Sigmoid colon (tissue), 6 donors: ENCODE measurements at regions not wholly inside any gene's neighbourhood (a gene's known extent, or its start where the extent isn't known, plus 50 kb on each side); places are given as distances from the start of the nearest gene placed in this dataset.

Experiments
- DNase-seq: peaks from one replicate; pipeline ENCODE4 v3.0.0-alpha.2; 2019
- H3K27ac ChIP-seq, 4 donors: fragments of 200-600 bp; sonication (generic); one replicate each; pipeline ENCODE4 v1.5.1; 2016 to 2019; ENCODE audit warnings: mild to moderate bottlenecking in 1 of 4
- H3K27me3 ChIP-seq, 3 donors: fragments of 200-600 bp; sonication (generic); one replicate each; pipeline ENCODE4 v1.5.1; 2019; ENCODE audit warnings: mild to moderate bottlenecking in 1 of 3
- H3K36me3 ChIP-seq, 4 donors: fragments of 200-600 bp; sonication (generic); one replicate each; pipeline ENCODE4 v1.5.1; 2016 to 2019
- H3K4me1 ChIP-seq, 4 donors: fragments of 200-600 bp; sonication (generic); one replicate each; pipeline ENCODE4 v1.5.1; 2017 to 2019
- H3K4me3 ChIP-seq, 4 donors: fragments of 200-600 bp; sonication (generic); one replicate each; pipeline ENCODE4 v1.5.1; 2017 to 2019; ENCODE audit warnings: mild to moderate bottlenecking in 2 of 4, moderate library complexity in 1 of 4
- H3K9me3 ChIP-seq, 4 donors: fragments of 200-600 bp in 3 of 4; sonication (generic) in 3 of 4; one replicate each; pipeline versions ENCODE4 v1.5.1 to v1.6.1; 2013 to 2019
- CTCF ChIP-seq, 4 experiments: fragments of 450-650 bp in 3 of 4; fragments of 200-600 bp in 1 of 4; IDR thresholded peaks; one replicate each; pipeline ENCODE4 v1.5.1; 2016 to 2019; ENCODE audit warnings: antibody characterized with exemption in 4 of 4, mild to moderate bottlenecking in 3 of 4, moderate library complexity in 2 of 4
- EP300 ChIP-seq, 4 donors: sonication (generic); formaldehyde crosslinking; IDR thresholded peaks; one replicate each; pipeline ENCODE4 v1.6.1; 2017; ENCODE audit warnings: antibody characterized with exemption in 4 of 4
- POLR2A ChIP-seq, 2 donors: fragments of 450-650 bp; IDR thresholded peaks; one replicate each; pipeline ENCODE4 v1.6.1; 2016; ENCODE audit warnings: antibody characterized with exemption in 2 of 2, mild to moderate bottlenecking in 2 of 2, moderate library complexity in 2 of 2
- POLR2AphosphoS5 ChIP-seq, 4 donors: sonication (generic); formaldehyde crosslinking; IDR thresholded peaks; one replicate each; pipeline ENCODE4 v1.6.1; 2017; ENCODE audit warnings: antibody characterized with exemption in 4 of 4
- WGBS, 2 donors: extraction: QIAGEN DNeasy Blood & Tissue Kit; methylation state at CpG; one replicate each; pipeline ENCODE4 v1.1.7; 2013; 5-methylcytosine and 5-hydroxymethylcytosine counted together
- intact Hi-C: fragments of 100-400 bp; cut with DNase I; formaldehyde crosslinking; loops from one replicate; pipeline ENCODE4 v1.15.1; 2023
- donor health status: healthy with polysubstance abuse.
- donor health status: healthy.

GRCh38 chr10:20988357-20988983 lies 91.4 kb upstream of the NEBL start:
- DNase-seq: no peak
- TF ChIP-seq POLR2AphosphoS5 (IDR thresholded peaks at IDR 0.05): no peak
- TF ChIP-seq POLR2A (IDR thresholded peaks at IDR 0.05): no peak
- no peak for TF ChIP-seq EP300 (IDR thresholded peaks at IDR 0.05)
- TF ChIP-seq CTCF (IDR thresholded peaks at IDR 0.05): no peak
- no peaks in the 10 kb centered on the region for H3K4me1 ChIP-seq
- WGBS, 2 donors: 89 to 90% methylated on average over 1 of the region's 1 CpG
- intact Hi-C loops: no loop called here
- H3K9me3 ChIP-seq: no peaks in the 10 kb centered on the region
- H3K27me3 ChIP-seq: no peaks in the 10 kb centered on the region
- no peaks in the 10 kb centered on the region for H3K36me3 ChIP-seq
- no peak overlapping the region for H3K27ac ChIP-seq
- H3K4me3 ChIP-seq: no peak overlapping the region

- no peak overlapping the region for H3K4me3 ChIP-seq
- H3K27ac ChIP-seq: no peak overlapping the region
- no peaks in the 10 kb centered on the region for H3K27me3 ChIP-seq
- no peaks in the 10 kb centered on the region for H3K4me1 ChIP-seq
- intact Hi-C loops: no loop called here
- WGBS, 2 donors: 25 to 76% methylated on average over 2 of the region's 2 CpGs
- no peaks in the 10 kb centered on the region for H3K36me3 ChIP-seq
- no peak for DNase-seq
- TF ChIP-seq POLR2A (IDR thresholded peaks at IDR 0.05): no peak
- H3K9me3 ChIP-seq: no peaks in the 10 kb centered on the region
These were observed 88.9 kb upstream of the NEBL start for GRCh38 chr10:20986049-20986448.

GRCh38 chr10:20984662-20985061 lies 87.6 kb upstream of the NEBL start:
- Histone ChIP-seq H3K36me3 (no peaks in the 10 kb centered on the region), H3K9me3 (no peaks in the 10 kb centered on the region), H3K27me3 (no peaks in the 10 kb centered on the region), H3K4me3 (no peak overlapping the region), H3K27ac (no peak overlapping the region), H3K4me1 (no peaks in the 10 kb centered on the region)
- intact Hi-C loops: no loop called here
- no peak for TF ChIP-seq CTCF (IDR thresholded peaks at IDR 0.05)
- TF ChIP-seq EP300 (IDR thresholded peaks at IDR 0.05): no peak
- no peak for TF ChIP-seq POLR2A (IDR thresholded peaks at IDR 0.05)
- TF ChIP-seq POLR2AphosphoS5 (IDR thresholded peaks at IDR 0.05): no peak
- WGBS, 2 donors: 54 to 84% methylated on average over 8 of the region's 8 CpGs
- DNase-seq: no peak

- Histone ChIP-seq H3K4me1 (no peaks in the 10 kb centered on the region), H3K4me3 (no peak overlapping the region), H3K9me3 (no peaks in the 10 kb centered on the region), H3K27me3 (no peaks in the 10 kb centered on the region), H3K27ac (no peak overlapping the region), H3K36me3 (no peaks in the 10 kb centered on the region)
- no peak for DNase-seq
- intact Hi-C loops: no loop called here
- TF ChIP-seq POLR2A (IDR thresholded peaks at IDR 0.05) (no peak), EP300 (IDR thresholded peaks at IDR 0.05) (no peak), CTCF (IDR thresholded peaks at IDR 0.05) (no peak), POLR2AphosphoS5 (IDR thresholded peaks at IDR 0.05) (no peak)
- 94 to 96% methylated on average over 2 of the region's 2 CpGs for WGBS, 2 donors
These were observed 84.4 kb upstream of the NEBL start for GRCh38 chr10:20981419-20981953.

- no peak for DNase-seq
- intact Hi-C loops: no loop called here
- WGBS, 2 donors: 91 to 96% methylated on average over 5 of the region's 5 CpGs
- no peaks in the 10 kb centered on the region for H3K4me1 ChIP-seq
- no peaks in the 10 kb centered on the region for H3K27me3 ChIP-seq
- H3K27ac ChIP-seq: no peak overlapping the region
- H3K9me3 ChIP-seq: no peaks in the 10 kb centered on the region
- no peak overlapping the region for H3K4me3 ChIP-seq
- no peak for TF ChIP-seq POLR2AphosphoS5 (IDR thresholded peaks at IDR 0.05)
- TF ChIP-seq POLR2A (IDR thresholded peaks at IDR 0.05): no peak
- no peak for TF ChIP-seq EP300 (IDR thresholded peaks at IDR 0.05)
- TF ChIP-seq CTCF (IDR thresholded peaks at IDR 0.05): no peak
- no peaks in the 10 kb centered on the region for H3K36me3 ChIP-seq
These were observed 81.5 kb upstream of the NEBL start for GRCh38 chr10:20978617-20979016.
